Suprapubic skin (tissue), 4 donors: ENCODE measurements at regions not wholly inside any gene's neighbourhood (a gene's known extent, or its start where the extent isn't known, plus 50 kb on each side); places are given as distances from the start of the nearest gene placed in this dataset.

Experiments
- DNase-seq, 2 donors: peaks; one replicate each; pipeline ENCODE4 v3.0.0-alpha.2; 2019; ENCODE audit warnings: low spot score in 2 of 2
- H3K27ac ChIP-seq: fragments of 200-600 bp; sonication (generic); one replicate; pipeline ENCODE4 v1.5.1; 2019
- H3K27me3 ChIP-seq: fragments of 200-600 bp; sonication (generic); one replicate; pipeline ENCODE4 v1.5.1; 2019
- H3K36me3 ChIP-seq: fragments of 200-600 bp; sonication (generic); one replicate; pipeline ENCODE4 v1.5.1; 2019
- H3K4me1 ChIP-seq: fragments of 200-600 bp; sonication (generic); one replicate; pipeline ENCODE4 v1.5.1; 2019
- H3K4me3 ChIP-seq: fragments of 200-600 bp; sonication (generic); one replicate; pipeline ENCODE4 v1.5.1; 2019; ENCODE audit warnings: mild to moderate bottlenecking
- H3K9me3 ChIP-seq: fragments of 200-600 bp; sonication (generic); one replicate; pipeline ENCODE4 v1.5.1; 2019
- CTCF ChIP-seq, 2 donors: fragments of 200-600 bp in 1 of 2; fragments of 450-650 bp in 1 of 2; sonication (generic) in 1 of 2; IDR thresholded peaks; one replicate each; pipeline ENCODE4 v1.5.1; 2016 to 2019; ENCODE audit warnings: antibody characterized with exemption in 2 of 2, mild to moderate bottlenecking in 1 of 2, moderate library complexity in 1 of 2
- EP300 ChIP-seq: sonication (generic); formaldehyde crosslinking; IDR thresholded peaks from one replicate; pipeline ENCODE4 v1.6.1; 2017; ENCODE audit warnings: antibody characterized with exemption
- POLR2A ChIP-seq, 2 donors: fragments of 450-650 bp; IDR thresholded peaks; one replicate each; pipeline ENCODE4 v1.6.1; 2017; ENCODE audit warnings: antibody characterized with exemption in 2 of 2, mild to moderate bottlenecking in 2 of 2, moderate library complexity in 2 of 2
- POLR2AphosphoS5 ChIP-seq, 3 donors: sonication (generic); formaldehyde crosslinking; IDR thresholded peaks; one replicate each; pipeline ENCODE4 v1.6.1; 2017; ENCODE audit warnings: antibody characterized with exemption in 3 of 3
- WGBS: methylation state at CpG from one replicate; pipeline ENCODE4 v1.1.5; 2018; 5-methylcytosine and 5-hydroxymethylcytosine counted together

DNA sequence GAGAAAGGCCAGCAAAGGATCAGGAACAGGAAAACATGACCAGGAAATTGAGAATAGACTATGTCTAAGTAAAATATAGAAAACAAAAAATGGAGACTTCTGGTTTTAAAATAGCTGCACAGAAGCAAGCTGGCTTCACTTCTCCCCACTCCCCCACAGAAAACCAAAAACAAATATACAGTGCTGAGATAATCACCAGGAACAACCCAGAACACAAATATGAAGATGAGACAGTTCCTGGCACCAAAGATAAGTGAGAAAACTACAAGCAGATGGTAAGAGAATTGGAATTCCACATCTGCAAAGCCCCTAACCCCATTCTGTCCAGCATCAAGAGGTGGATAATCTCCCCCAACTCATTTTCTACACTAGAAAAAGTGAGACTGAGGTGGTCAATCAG, 397.7 kb downstream of the SUCLA2 start:
- no peak for DNase-seq
- Histone ChIP-seq H3K9me3 (no peaks in the 10 kb centered on the region), H3K27ac (no peak overlapping the region), H3K4me1 (no peaks in the 10 kb centered on the region), H3K27me3 (no peaks in the 10 kb centered on the region), H3K4me3 (no peak overlapping the region), H3K36me3 (no peaks in the 10 kb centered on the region)
- TF ChIP-seq POLR2AphosphoS5 (IDR thresholded peaks at IDR 0.05) (no peak), POLR2A (IDR thresholded peaks at IDR 0.05) (no peak), EP300 (no peak), CTCF (IDR thresholded peaks at IDR 0.05) (no peak)

- no peak overlapping the region for H3K27ac ChIP-seq
- H3K9me3 ChIP-seq = no peaks in the 10 kb centered on the region
- DNase-seq = no peak
- H3K4me3 ChIP-seq = no peak overlapping the region
- no peaks in the 10 kb centered on the region for H3K4me1 ChIP-seq
- 55% methylated on average over 2 of the region's 2 CpGs for WGBS
- no peaks in the 10 kb centered on the region for H3K36me3 ChIP-seq
- TF ChIP-seq EP300 = no peak
- no peak for TF ChIP-seq CTCF (IDR thresholded peaks at IDR 0.05)
- TF ChIP-seq POLR2AphosphoS5 (IDR thresholded peaks at IDR 0.05) = no peak
- no peak for TF ChIP-seq POLR2A (IDR thresholded peaks at IDR 0.05)
- H3K27me3 ChIP-seq = no peaks in the 10 kb centered on the region
Observed at GRCh38 chr13:47598340-47598911, 402.6 kb downstream of the SUCLA2 start.

DNA sequence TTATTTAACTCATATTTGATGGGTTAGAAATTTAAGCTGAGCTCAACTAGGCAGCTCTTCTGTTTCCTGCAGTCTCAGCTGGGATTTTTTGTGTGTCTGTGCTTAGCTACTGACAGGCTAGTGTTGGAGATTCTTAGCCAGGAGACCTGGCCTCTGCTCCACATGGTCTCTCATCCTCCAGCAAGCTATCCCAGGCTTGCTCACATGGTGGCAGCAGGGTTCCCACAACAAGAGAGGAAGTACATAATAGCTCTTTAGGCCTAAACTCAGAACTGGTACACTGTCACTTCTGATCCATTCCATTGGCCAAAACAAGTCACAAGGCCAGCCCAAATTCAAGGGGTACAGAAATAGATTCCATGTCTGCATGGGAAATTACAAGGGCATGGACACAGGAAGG, 406.2 kb downstream of the SUCLA2 start:
- TF ChIP-seq CTCF (IDR thresholded peaks at IDR 0.05) = no peak
- no peak for TF ChIP-seq EP300
- no peak for TF ChIP-seq POLR2A (IDR thresholded peaks at IDR 0.05)
- TF ChIP-seq POLR2AphosphoS5 (IDR thresholded peaks at IDR 0.05) = no peak
- DNase-seq = no peak
- Histone ChIP-seq H3K36me3 (no peaks in the 10 kb centered on the region), H3K27me3 (no peaks in the 10 kb centered on the region), H3K4me3 (no peak overlapping the region), H3K9me3 (peaks cover 5% of the 10 kb centered on the region), H3K27ac (no peak overlapping the region), H3K4me1 (no peaks in the 10 kb centered on the region)

DNA sequence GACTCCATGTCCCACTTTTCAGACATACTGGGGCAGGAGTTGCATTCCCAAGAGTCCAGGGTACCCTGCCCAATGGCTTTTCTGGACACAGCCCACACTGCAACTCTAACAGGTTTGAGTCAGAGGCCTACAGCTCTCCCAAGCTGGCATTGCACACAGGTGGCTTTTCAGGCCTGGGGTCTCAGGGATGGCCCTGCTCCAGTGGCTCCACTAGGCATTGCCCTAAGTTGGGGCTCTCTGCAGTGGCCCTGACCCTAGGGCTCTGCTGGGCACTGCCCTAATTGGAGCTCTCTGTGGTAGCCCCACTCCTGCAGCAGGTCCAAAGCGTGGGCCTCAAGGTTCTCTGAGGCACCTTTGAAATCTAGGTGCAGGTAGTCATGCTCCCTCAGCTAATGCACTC, 408.8 kb downstream of the SUCLA2 start:
- WGBS = no CpG with 5 or more reads among the region's 1 CpG
- no peak for DNase-seq
- Histone ChIP-seq H3K4me3 (no peak overlapping the region), H3K27ac (no peak overlapping the region), H3K4me1 (no peaks in the 10 kb centered on the region), H3K36me3 (no peaks in the 10 kb centered on the region), H3K27me3 (no peaks in the 10 kb centered on the region), H3K9me3 (peaks cover 5% of the 10 kb centered on the region)
- TF ChIP-seq POLR2AphosphoS5 (IDR thresholded peaks at IDR 0.05) (no peak), EP300 (no peak), POLR2A (IDR thresholded peaks at IDR 0.05) (no peak), CTCF (IDR thresholded peaks at IDR 0.05) (no peak)

GRCh38 chr13:47588676-47589075, 412.4 kb downstream of the SUCLA2 start:
- Histone ChIP-seq H3K4me1 (no peaks in the 10 kb centered on the region), H3K36me3 (no peaks in the 10 kb centered on the region), H3K27me3 (no peaks in the 10 kb centered on the region), H3K27ac (no peak overlapping the region), H3K4me3 (no peak overlapping the region), H3K9me3 (peaks cover 5% of the 10 kb centered on the region)
- no peak for TF ChIP-seq CTCF (IDR thresholded peaks at IDR 0.05)
- no peak for TF ChIP-seq POLR2AphosphoS5 (IDR thresholded peaks at IDR 0.05)
- TF ChIP-seq EP300 = no peak
- TF ChIP-seq POLR2A (IDR thresholded peaks at IDR 0.05) = no peak
- no peak for DNase-seq
